Bronchial epithelial cell (primary cell): ENCODE measurements at regions not wholly inside any gene's neighbourhood (a gene's known extent, or its start where the extent isn't known, plus 50 kb on each side); places are given as distances from the start of the nearest gene placed in this dataset.

ENCODE experiments used
- DNase-seq: peaks from one replicate; pipeline ENCODE4 v3.0.0-alpha.2; 2010; ENCODE audit warnings: low read depth
- FAIRE-seq: peaks from 2 replicates; lab custom pipeline; 2011; peaks lifted over from hg19 to GRCh38; lab: Jason Lieb, UNC
- H3K27me3 ChIP-seq: 2 replicates; pipeline ENCODE4 v1.5.1; 2011; ENCODE audit warnings: low read length; ENCODE audit not compliant: control insufficient read depth, insufficient read depth
- H3K36me3 ChIP-seq: 2 replicates; pipeline ENCODE4 v1.5.1; 2011; ENCODE audit warnings: low read length; ENCODE audit not compliant: control insufficient read depth, insufficient read depth
- H3K4me3 ChIP-seq: 2 replicates; pipeline ENCODE4 v1.5.1; 2011; ENCODE audit warnings: mild to moderate bottlenecking, low read depth, low read length, control low read depth
- CTCF ChIP-seq: IDR thresholded peaks from 2 replicates; pipeline ENCODE4 v1.5.1; 2011; ENCODE audit warnings: mild to moderate bottlenecking, moderate library complexity, low read length, control low read depth, inconsistent platforms; ENCODE audit not compliant: insufficient read depth, severe bottlenecking

- TF ChIP-seq CTCF, result no peak
- Histone ChIP-seq H3K4me3 (no peak overlapping the region), H3K27me3 (no peaks in the 10 kb centered on the region), H3K36me3 (no peaks in the 10 kb centered on the region)
- DNase-seq (no peak), FAIRE-seq (no peak)
These were observed 57.3 kb upstream of the MET start for GRCh38 chr7:116614499-116615262.

GRCh38 chr7:116616555-116617059, 55.4 kb upstream of the MET start:
- TF ChIP-seq CTCF, result no peak
- Histone ChIP-seq H3K4me3 (no peak overlapping the region), H3K36me3 (no peaks in the 10 kb centered on the region), H3K27me3 (no peaks in the 10 kb centered on the region)
- DNase-seq, result peak; percentile 68
- FAIRE-seq, result no peak

GRCh38 chr7:116617878-116618277, 54.1 kb upstream of the MET start:
- DNase-seq (no peak), FAIRE-seq (no peak)
- H3K36me3 ChIP-seq, result no peaks in the 10 kb centered on the region
- H3K4me3 ChIP-seq, result no peak overlapping the region
- H3K27me3 ChIP-seq, result no peaks in the 10 kb centered on the region
- no peak for TF ChIP-seq CTCF

- H3K4me3 ChIP-seq, result no peak overlapping the region
- no peak for TF ChIP-seq CTCF
- DNase-seq, result no peak
- H3K36me3 ChIP-seq, result no peaks in the 10 kb centered on the region
- no peak for FAIRE-seq
- no peaks in the 10 kb centered on the region for H3K27me3 ChIP-seq
These were observed 53.5 kb upstream of the MET start for GRCh38 chr7:116618338-116619128.

- no peak for DNase-seq
- Histone ChIP-seq H3K4me3 (no peak overlapping the region), H3K27me3 (no peaks in the 10 kb centered on the region), H3K36me3 (no peaks in the 10 kb centered on the region)
- no peak for TF ChIP-seq CTCF
- no peak for FAIRE-seq
These were observed 50.3 kb upstream of the MET start for GRCh38 chr7:116621649-116622048.
